ENCODE measurements at regions not wholly inside any gene's neighbourhood (a gene's known extent, or its start where the extent isn't known, plus 50 kb on each side); places are given as distances from the start of the nearest gene placed in this dataset.

- TF ChIP-seq EZH2 (IDR thresholded peaks at IDR 0.05; ENCODE audit: insufficient read depth, poor library complexity, severe bottlenecking) (no peak), EZH2phosphoT487 (IDR thresholded peaks at IDR 0.05; ENCODE audit: insufficient read depth, low read depth) (no peak)
Measured at GRCh38 chr7:156456032-156456431, 184.5 kb upstream of the RNF32 start.

Data from GM23248 (cell line).